Kidney (tissue), 13 donors: ENCODE measurements at regions not wholly inside any gene's neighbourhood (a gene's known extent, or its start where the extent isn't known, plus 50 kb on each side); places are given as distances from the start of the nearest gene placed in this dataset.

Experiments
- DNase-seq, 5 donors: peaks; one replicate each; pipeline ENCODE4 v3.0.0-alpha.2; 2013 to 2020
- FAIRE-seq: peaks from 2 replicates; lab custom pipeline; 2012; peaks lifted over from hg19 to GRCh38; lab: Jason Lieb, UNC
- H3K27ac ChIP-seq, 2 donors: one replicate each; pipeline ENCODE4 v1.7.0; 2013; ENCODE audit warnings: low read depth in 2 of 2, low read length in 2 of 2, inconsistent platforms in 1 of 2
- H3K27me3 ChIP-seq: one replicate; pipeline ENCODE4 v1.7.1; 2013; ENCODE audit warnings: low read length, inconsistent platforms; ENCODE audit not compliant: control insufficient read depth, insufficient read depth
- H3K36me3 ChIP-seq, 3 donors: one replicate each; pipeline versions ENCODE4 v1.7.0 to v1.7.1; 2013; ENCODE audit warnings: low read length in 3 of 3, control low read depth in 1 of 3, inconsistent platforms in 1 of 3; ENCODE audit not compliant: insufficient read depth in 3 of 3, control insufficient read depth in 2 of 3
- H3K4me1 ChIP-seq, 3 donors: one replicate each; pipeline versions ENCODE4 v1.7.0 to v1.7.1; 2013; ENCODE audit warnings: low read length in 3 of 3, inconsistent platforms in 1 of 3, low read depth in 1 of 3; ENCODE audit not compliant: control insufficient read depth in 2 of 3, insufficient read depth in 2 of 3
- H3K4me3 ChIP-seq, 3 donors: one replicate each; pipeline versions ENCODE4 v1.7.0 to v1.8.1; 2013; ENCODE audit warnings: low read length in 3 of 3, control low read depth in 1 of 3, inconsistent platforms in 1 of 3
- H3K9ac ChIP-seq, 3 donors: one replicate each; pipeline versions ENCODE4 v1.7.0 to v1.7.1; 2013; ENCODE audit warnings: low read length in 3 of 3, control low read depth in 1 of 3, inconsistent platforms in 1 of 3
- H3K9me3 ChIP-seq, 3 donors: one replicate each; pipeline versions ENCODE4 v1.7.0 to v1.7.1; 2013; ENCODE audit warnings: low read length in 3 of 3, control low read depth in 1 of 3, inconsistent platforms in 1 of 3; ENCODE audit not compliant: control insufficient read depth in 2 of 3, insufficient read depth in 1 of 3
- CTCF ChIP-seq: IDR thresholded peaks from 3 replicates; pipeline ENCODE4 v1.5.1; 2012; ENCODE audit warnings: mild to moderate bottlenecking, moderate library complexity, borderline replicate concordance; ENCODE audit not compliant: insufficient read depth; ENCODE audit errors: extremely low read depth
- intact Hi-C: fragments of 100-400 bp; cut with DNase I; formaldehyde crosslinking; loops from one replicate; pipeline ENCODE4 v1.11.1; 2022
- donor health status: control.
- donor health status: control.
- donor health status: control.
- donor health status: control.
- donor health status: control.
- donor health status: DM: yes; HTN: yes; CAD: no.
- donor health status: Normal renal cell carcinoma (clear cell type).

- Histone ChIP-seq H3K9ac (no peak overlapping the region), H3K4me3 (no peak overlapping the region), H3K27ac (no peak overlapping the region), H3K27me3 (no peaks in the 10 kb centered on the region), H3K4me1 (no peaks in the 10 kb centered on the region), H3K9me3 (no peaks in the 10 kb centered on the region), H3K36me3 (no peaks in the 10 kb centered on the region)
- FAIRE-seq (no peak), DNase-seq (no peak)
- intact Hi-C loops = no loop called here
- no peak for TF ChIP-seq CTCF
Measured at GRCh38 chr10:23493711-23494110, 54.8 kb downstream of the OTUD1 start.

- Histone ChIP-seq H3K9ac (no peak overlapping the region), H3K27me3 (no peaks in the 10 kb centered on the region), H3K27ac (no peak overlapping the region), H3K9me3 (no peaks in the 10 kb centered on the region), H3K36me3 (no peaks in the 10 kb centered on the region), H3K4me3 (peak overlapping the region in 1 of 3 donors; percentile 2), H3K4me1 (no peaks in the 10 kb centered on the region)
- DNase-seq (no peak), FAIRE-seq (no peak)
- TF ChIP-seq CTCF = no peak
- intact Hi-C loops = no loop called here
Measured at GRCh38 chr10:23496727-23497126, 57.9 kb downstream of the OTUD1 start.

GRCh38 chr10:23499372-23500132 is 60.7 kb downstream of the OTUD1 start:
- Histone ChIP-seq H3K4me1 (no peaks in the 10 kb centered on the region), H3K27ac (no peak overlapping the region), H3K36me3 (no peaks in the 10 kb centered on the region), H3K9ac (no peak overlapping the region), H3K27me3 (no peaks in the 10 kb centered on the region), H3K9me3 (no peaks in the 10 kb centered on the region), H3K4me3 (no peak overlapping the region)
- no peak for FAIRE-seq
- no peak for TF ChIP-seq CTCF
- intact Hi-C loops = no loop called here
- no peak for DNase-seq
